H1 (cell line): ENCODE measurements at regions not wholly inside any gene's neighbourhood (a gene's known extent, or its start where the extent isn't known, plus 50 kb on each side); places are given as distances from the start of the nearest gene placed in this dataset.

ENCODE experiments used
- CTCF ChIA-PET: fragments of 300-600 bp; sonication (Branson Sonifier 250); formaldehyde crosslinking; loops from one replicate; lab custom pipeline; 2021; ENCODE audit not compliant: partially characterized antibody; lab: Charles Lee
- POLR2A ChIA-PET: fragments of 300-600 bp; sonication (Branson Sonifier 250); formaldehyde crosslinking; loops from one replicate; lab custom pipeline; 2021; ENCODE audit warnings: inconsistent platforms; ENCODE audit not compliant: partially characterized antibody; lab: Charles Lee
- DNase-seq, 2 experiments: peaks; one replicate each; pipeline versions ENCODE4 v3.0.0 to v3.0.0-alpha.2; 2010 to 2022; ENCODE audit warnings: low spot score in 2 of 2, low read depth in 1 of 2, mixed read lengths in 1 of 2
- FAIRE-seq: peaks from 2 replicates; lab custom pipeline; 2011; peaks lifted over from hg19 to GRCh38; lab: Jason Lieb, UNC
- H2AFZ ChIP-seq: 2 replicates; pipeline ENCODE4 v1.8.1; 2012; ENCODE audit warnings: low read length, inconsistent platforms
- H2AK5ac ChIP-seq: 2 replicates; pipeline ENCODE4 v1.6.1; 2013; ENCODE audit warnings: low read depth, low read length
- H2BK120ac ChIP-seq: replicated peaks from 2 replicates; pipeline ENCODE3; 2013; ENCODE audit warnings: low read depth, low read length, inconsistent platforms
- H2BK12ac ChIP-seq: 2 replicates; pipeline ENCODE4 v1.6.1; 2013; ENCODE audit warnings: low read depth, low read length
- H2BK15ac ChIP-seq: 2 replicates; pipeline ENCODE4 v1.6.1; 2013; ENCODE audit warnings: low read length
- H2BK20ac ChIP-seq: 2 replicates; pipeline ENCODE4 v1.6.1; 2013; ENCODE audit warnings: low read length
- H2BK5ac ChIP-seq: 2 replicates; pipeline ENCODE4 v1.6.1; 2013; ENCODE audit warnings: low read depth, low read length
- H3K14ac ChIP-seq: 2 replicates; pipeline ENCODE4 v1.6.1; 2013; ENCODE audit warnings: inconsistent platforms; ENCODE audit not compliant: insufficient read length
- H3K18ac ChIP-seq: 2 replicates; pipeline ENCODE4 v1.6.1; 2013; ENCODE audit warnings: low read length; ENCODE audit errors: extremely low read depth
- H3K23ac ChIP-seq: 2 replicates; pipeline ENCODE4 v1.6.1; 2013; ENCODE audit warnings: inconsistent platforms; ENCODE audit not compliant: insufficient read length
- H3K23me2 ChIP-seq: 2 replicates; pipeline ENCODE4 v1.6.1; 2013; ENCODE audit warnings: low read depth, low read length
- H3K27ac ChIP-seq: 2 replicates; pipeline ENCODE4 v1.6.1; 2011; ENCODE audit warnings: low read depth, low read length, inconsistent platforms
- H3K27me3 ChIP-seq, 4 experiments: replicated peaks in 1 of 4; 1 replicate in 1 of 4; 2 replicates in 3 of 4; pipeline versions ENCODE4 v1.6.1 to v1.8.1; 2011 to 2013; ENCODE audit warnings: low read length in 3 of 4, mild to moderate bottlenecking in 3 of 4, inconsistent platforms in 2 of 4, mixed read lengths in 2 of 4, moderate library complexity in 1 of 4; ENCODE audit not compliant: control insufficient read depth in 3 of 4, insufficient read depth in 3 of 4; ENCODE audit errors: extremely low read depth in 1 of 4
- H3K36me3 ChIP-seq, 4 experiments: 2 replicates each; pipeline versions ENCODE4 v1.6.1 to v1.8.1; 2011 to 2013; ENCODE audit warnings: mild to moderate bottlenecking in 4 of 4, low read length in 3 of 4, moderate library complexity in 2 of 4, control low read depth in 1 of 4, inconsistent platforms in 1 of 4; ENCODE audit not compliant: insufficient read depth in 4 of 4, control insufficient read depth in 2 of 4
- H3K4ac ChIP-seq: replicated peaks from 2 replicates; pipeline ENCODE3; 2013; ENCODE audit warnings: low read length, low read depth, mixed read lengths, inconsistent platforms; ENCODE audit not compliant: insufficient read length
- H3K4me1 ChIP-seq, 4 experiments: replicated peaks in 1 of 4; 1 replicate in 1 of 4; 2 replicates in 3 of 4; pipeline versions ENCODE4 v1.6.1 to v1.8.1; 2011 to 2013; ENCODE audit warnings: low read length in 3 of 4, inconsistent platforms in 2 of 4, mixed read lengths in 1 of 4; ENCODE audit not compliant: insufficient read depth in 4 of 4, control insufficient read depth in 3 of 4
- H3K4me2 ChIP-seq, 2 experiments: 2 replicates each; pipeline versions ENCODE4 v1.6.1 to v1.8.1; 2011 to 2013; ENCODE audit warnings: low read depth in 2 of 2, low read length in 2 of 2, control low read depth in 1 of 2, inconsistent platforms in 1 of 2, mild to moderate bottlenecking in 1 of 2; ENCODE audit not compliant: insufficient read depth in 1 of 2
- H3K4me3 ChIP-seq, 4 experiments: fragments of 200-600, 300-600 bp in 1 of 4; sonication (generic), shearing (Covaris generic), sonication (Bioruptor Twin) in 1 of 4; 2 replicates each; pipeline versions ENCODE4 v1.5.1 to v1.8.1; 2011 to 2016; ENCODE audit warnings: low read length in 4 of 4, low read depth in 3 of 4, control low read depth in 2 of 4, inconsistent platforms in 2 of 4, mild to moderate bottlenecking in 2 of 4, mixed read lengths in 1 of 4, moderate library complexity in 1 of 4; ENCODE audit not compliant: insufficient read depth in 2 of 4; ENCODE audit errors: extremely low read depth in 1 of 4
- H3K56ac ChIP-seq: replicated peaks from 2 replicates; pipeline ENCODE3; 2013; ENCODE audit warnings: low read depth, mild to moderate bottlenecking, mixed read lengths, low read length, inconsistent platforms; ENCODE audit not compliant: insufficient read length
- H3K79me1 ChIP-seq: 2 replicates; pipeline ENCODE4 v1.6.1; 2013; ENCODE audit warnings: low read depth, low read length, control low read depth
- H3K79me2 ChIP-seq, 2 experiments: 2 replicates each; pipeline versions ENCODE4 v1.6.1 to v1.8.1; 2012 to 2013; ENCODE audit warnings: low read length in 2 of 2, mild to moderate bottlenecking in 2 of 2, inconsistent platforms in 1 of 2; ENCODE audit not compliant: insufficient read depth in 2 of 2, control insufficient read depth in 1 of 2
- H3K9ac ChIP-seq, 4 experiments: replicated peaks in 1 of 4; 1 replicate in 1 of 4; 2 replicates in 3 of 4; pipeline versions ENCODE4 v1.6.1 to v1.8.1; 2011 to 2013; ENCODE audit warnings: low read depth in 3 of 4, low read length in 3 of 4, control low read depth in 2 of 4, mild to moderate bottlenecking in 2 of 4, moderate library complexity in 2 of 4, inconsistent platforms in 1 of 4; ENCODE audit errors: extremely low read depth in 1 of 4
- H3K9me3 ChIP-seq, 2 experiments: 2 replicates each; pipeline versions ENCODE4 v1.6.1 to v1.8.1; 2012 to 2013; ENCODE audit warnings: mild to moderate bottlenecking in 2 of 2, moderate library complexity in 2 of 2, control low read depth in 1 of 2, inconsistent platforms in 1 of 2, low read depth in 1 of 2, low read length in 1 of 2, mixed read lengths in 1 of 2; ENCODE audit not compliant: insufficient read depth in 2 of 2
- H4K20me1 ChIP-seq, 2 experiments: replicated peaks in 1 of 2; 2 replicates each; pipeline versions ENCODE3 to v1.8.1; 2011 to 2013; ENCODE audit warnings: inconsistent platforms in 2 of 2, low read length in 2 of 2, mild to moderate bottlenecking in 1 of 2; ENCODE audit not compliant: insufficient read depth in 2 of 2, control insufficient read depth in 1 of 2
- H4K5ac ChIP-seq: 2 replicates; pipeline ENCODE4 v1.6.1; 2013; ENCODE audit warnings: low read length, low read depth, mixed read lengths, inconsistent platforms; ENCODE audit not compliant: insufficient read length
- H4K8ac ChIP-seq: 2 replicates; pipeline ENCODE4 v1.8.0; 2013; ENCODE audit warnings: mild to moderate bottlenecking, moderate library complexity, low read length, inconsistent platforms; ENCODE audit not compliant: insufficient read depth; ENCODE audit errors: extremely low read depth
- H4K91ac ChIP-seq: replicated peaks from 2 replicates; pipeline ENCODE3; 2013; ENCODE audit warnings: low read length, mixed read lengths, inconsistent platforms; ENCODE audit not compliant: insufficient read length
- JUND ChIP-seq: IDR thresholded peaks from 2 replicates; pipeline ENCODE4 v1.6.1; 2011; ENCODE audit warnings: mild to moderate bottlenecking, improper control_type of control experiment, low read length
- WGBS, 2 experiments: shearing (Covaris generic) in 1 of 2; methylation state at CpG; one replicate each; pipeline versions ENCODE4 v1.1.6 to v1.1.7; 2013 to 2015; ENCODE audit warnings: low lambda C conversion rate in 2 of 2, mixed read lengths in 2 of 2, inconsistent platforms in 1 of 2, low coverage in 1 of 2, missing lambda C conversion rate in 1 of 2; ENCODE audit not compliant: insufficient replicate concordance in 2 of 2, insufficient coverage in 1 of 2, insufficient read length in 1 of 2; ENCODE audit errors: extremely low coverage in 1 of 2, missing lambda C conversion rate in 1 of 2; 5-methylcytosine and 5-hydroxymethylcytosine counted together

DNA sequence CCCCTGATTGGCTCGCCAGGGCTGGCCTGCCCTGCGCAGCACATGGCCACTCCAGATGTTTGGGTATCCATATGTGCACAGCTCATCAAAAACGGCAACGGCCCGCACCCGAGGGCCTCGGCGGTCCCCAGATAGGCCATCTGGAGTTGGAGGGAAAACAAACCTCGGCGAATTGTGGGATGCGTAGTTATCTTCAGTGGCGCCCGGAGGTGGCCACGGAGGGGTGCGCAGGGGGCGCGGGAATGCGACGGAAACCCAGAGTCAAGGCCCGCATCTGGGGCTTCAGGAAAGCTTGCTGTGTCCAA is 156.5 kb downstream of the TLE3 start:
- ChIA-PET CTCF (interaction anchor here (0.6 kb wide), 1 partner anchor 115 kb away, joined by 3 read pairs; no protein-coding TSS in a partner anchor), POLR2A (no interaction called here)
- H2BK12ac ChIP-seq: no peak overlapping the region
- TF ChIP-seq JUND: no peak
- H3K4ac ChIP-seq: no peak overlapping the region
- no peaks in the 10 kb centered on the region for H3K9me3 ChIP-seq
- no peak overlapping the region for H3K56ac ChIP-seq
- H3K18ac ChIP-seq: no peak overlapping the region
- no peak overlapping the region for H4K91ac ChIP-seq
- H3K79me2 ChIP-seq: no peaks in the 10 kb centered on the region
- no peaks in the 10 kb centered on the region for H4K20me1 ChIP-seq
- no peaks in the 10 kb centered on the region for H3K27me3 ChIP-seq
- no peak overlapping the region for H2BK20ac ChIP-seq
- no peak overlapping the region for H2AFZ ChIP-seq
- H3K23me2 ChIP-seq: no peaks in the 10 kb centered on the region
- no peak for FAIRE-seq
- no peak overlapping the region for H3K4me2 ChIP-seq
- H4K5ac ChIP-seq: no peak overlapping the region
- no peak overlapping the region for H3K27ac ChIP-seq
- H3K4me3 ChIP-seq: no peak overlapping the region
- no peak overlapping the region for H2BK5ac ChIP-seq
- no peak overlapping the region; the same call in 1 of the 2 replicates for H4K8ac ChIP-seq
- H3K14ac ChIP-seq: no peak overlapping the region
- WGBS, 2 experiments: 94% methylated on average over 20 of the region's 20 CpGs; no CpG with 5 or more reads in 1 of the 2 experiments
- no peak overlapping the region for H2BK120ac ChIP-seq
- no peak overlapping the region for H3K9ac ChIP-seq
- H2AK5ac ChIP-seq: no peak overlapping the region
- no peak overlapping the region for H2BK15ac ChIP-seq
- no peak for DNase-seq
- H3K36me3 ChIP-seq: no peaks in the 10 kb centered on the region
- H3K4me1 ChIP-seq: peaks cover 3 to 10% (median 4%) of the 10 kb centered on the region in 4 experiments; a peak in 5 of 7 replicates
- H3K23ac ChIP-seq: no peak overlapping the region
- H3K79me1 ChIP-seq: no peaks in the 10 kb centered on the region
